ENCODE measurements at regions not wholly inside any gene's neighbourhood (a gene's known extent, or its start where the extent isn't known, plus 50 kb on each side); places are given as distances from the start of the nearest gene placed in this dataset.

DNA sequence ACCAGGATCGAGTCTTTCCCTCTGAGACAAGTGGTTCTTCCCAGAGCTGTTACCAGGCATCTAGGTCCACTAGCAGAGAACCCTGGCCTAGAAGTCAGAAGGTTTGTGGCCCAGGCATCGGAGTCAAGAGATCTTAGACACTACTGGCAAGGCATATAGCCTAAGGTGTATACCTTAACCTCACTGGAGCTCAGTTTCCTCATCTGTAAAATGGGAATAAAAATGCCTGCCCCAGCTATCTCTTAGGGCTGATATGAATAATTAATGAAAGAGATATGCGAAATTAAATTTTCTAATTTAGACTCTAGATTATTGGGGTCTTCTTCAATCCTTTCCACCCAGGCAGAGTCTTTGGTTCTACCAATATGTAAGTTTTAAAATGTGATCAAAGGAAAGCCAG, 60.5 kb upstream of the NLK start:
- POLR2A ChIA-PET (ENCODE audit: unreplicated experiment) = no interaction called here
- H3K4me1 ChIP-seq (ENCODE audit: control insufficient read depth, insufficient read depth, low read length) = no peaks in the 10 kb centered on the region
- dilution Hi-C loops (cut with HindIII; ENCODE audit: low sequenced_read_pairs, unreplicated experiment) = no loop called here

More for the DNA sequence above, 60.5 kb upstream of the NLK start:
- Histone ChIP-seq H2AFZ (replicated peaks; ENCODE audit: low read length, poor library complexity) (no peak overlapping the region), H3K23ac (ENCODE audit: low read depth, low read length) (no peak overlapping the region), H3K18ac (ENCODE audit: low read depth, low read length) (no peak overlapping the region), H2BK120ac (ENCODE audit: low read depth, low read length) (no peak overlapping the region), H4K20me1 (ENCODE audit: insufficient read depth, low read length) (no peaks in the 10 kb centered on the region), H2BK15ac (ENCODE audit: low read depth, low read length) (no peak overlapping the region), H4K8ac (ENCODE audit: low read depth in 2 of 2, low read length in 2 of 2) (no peak overlapping the region), H2BK20ac (ENCODE audit: low read depth, low read length) (no peak overlapping the region), H3K9me1 (ENCODE audit: insufficient read depth, low read length) (no peaks in the 10 kb centered on the region), H4K91ac (ENCODE audit: insufficient read depth, low read depth, low read length) (no peak overlapping the region), H3K14ac (replicated peaks; ENCODE audit: low read depth, low read length) (no peak overlapping the region), H3K27me3 (ENCODE audit: control insufficient read depth, insufficient read depth, low read length) (peaks cover 17% of the 10 kb centered on the region), H4K5ac (ENCODE audit: low read depth, low read length) (no peak overlapping the region), H3K9me3 (ENCODE audit: control insufficient read depth, insufficient read depth, low read length) (no peaks in the 10 kb centered on the region), H2AK9ac (replicated peaks; ENCODE audit: low read depth, low read length, poor library complexity) (no peak overlapping the region), H3K56ac (ENCODE audit: extremely low read depth, insufficient read depth, low read length) (no peak overlapping the region), H3K9ac (ENCODE audit: low read depth, low read length) (no peak overlapping the region), H3K4ac (ENCODE audit: low read depth, low read length) (no peak overlapping the region), H3K79me1 (ENCODE audit: low read depth in 1 of 2, low read length in 2 of 2) (no peaks in the 10 kb centered on the region), H3K27ac (ENCODE audit: insufficient read depth, low read length) (no peak overlapping the region), H2BK5ac (ENCODE audit: low read depth, low read length, poor library complexity, severe bottlenecking) (no peak overlapping the region), H3K4me3 (ENCODE audit: insufficient read depth, low read depth, low read length) (no peak overlapping the region), H3K4me2 (ENCODE audit: low read depth, low read length) (no peak overlapping the region), H3K36me3 (ENCODE audit: control insufficient read depth, insufficient read depth, low read length) (no peaks in the 10 kb centered on the region), H2AK5ac (ENCODE audit: low read depth, low read length) (no peak overlapping the region)
- no peak for TF ChIP-seq MAZ (IDR thresholded peaks at IDR 0.05; ENCODE audit: borderline replicate concordance, low read depth, low read length)
- TF ChIP-seq NFE2L2 (IDR thresholded peaks at IDR 0.05; ENCODE audit: low read depth, low read length) = no peak
- in situ Hi-C loops (cut with MboI; ENCODE audit: low sequenced_read_pairs) (no loop called here), intact Hi-C loops (cut with micrococcal nuclease) (no loop called here)
- CTCF ChIA-PET = interaction anchor here (1.1 kb wide), 1 partner anchor 31 kb away, joined by 3 read pairs; no protein-coding TSS in a partner anchor
- DNase-seq (no peak), ATAC-seq (ENCODE audit: low read depth) (no peak)
- BruUV-seq (replicated peaks) = no TSS peak
- no CpG with 5 or more reads among the region's 3 CpGs for WGBS, 2 experiments (ENCODE audit: extremely low coverage in 2 of 2, insufficient read length in 1 of 2)
